Neuronal stem cell (in vitro differentiated cells): ENCODE measurements at regions not wholly inside any gene's neighbourhood (a gene's known extent, or its start where the extent isn't known, plus 50 kb on each side); places are given as distances from the start of the nearest gene placed in this dataset.
"Not testable (repeated sequence)": the region's sequence is repeated elsewhere in the genome, so short reads cannot be mapped to it uniquely, and the experiment has no call there.

ENCODE experiments used
- DNase-seq: peaks from one replicate; pipeline ENCODE4 v3.0.0-alpha.2; 2013; ENCODE audit warnings: low spot score
- H2AFZ ChIP-seq: one replicate; pipeline ENCODE4 v1.6.1; 2013; ENCODE audit warnings: mild to moderate bottlenecking, low read length, inconsistent platforms
- H2AK5ac ChIP-seq: 2 replicates; pipeline ENCODE4 v1.6.1; 2013; ENCODE audit warnings: low read depth, mild to moderate bottlenecking, inconsistent platforms, low read length, moderate library complexity, mixed read lengths
- H2BK120ac ChIP-seq: 2 replicates; pipeline ENCODE4 v1.6.1; 2013; ENCODE audit warnings: low read depth, mild to moderate bottlenecking, inconsistent platforms, low read length, moderate library complexity, mixed read lengths
- H2BK12ac ChIP-seq: one replicate; pipeline ENCODE4 v1.6.1; 2013; ENCODE audit warnings: low read length, inconsistent platforms
- H2BK15ac ChIP-seq: 2 replicates; pipeline ENCODE4 v1.6.1; 2013; ENCODE audit warnings: mild to moderate bottlenecking, low read length, inconsistent platforms, mixed read lengths
- H2BK5ac ChIP-seq: one replicate; pipeline ENCODE4 v1.6.1; 2013; ENCODE audit warnings: inconsistent platforms, mild to moderate bottlenecking, low read length, moderate library complexity
- H3K14ac ChIP-seq: one replicate; pipeline ENCODE4 v1.6.1; 2013; ENCODE audit warnings: low read length, inconsistent platforms
- H3K18ac ChIP-seq: 2 replicates; pipeline ENCODE4 v1.6.1; 2013; ENCODE audit warnings: low read length, inconsistent platforms
- H3K23ac ChIP-seq: 2 replicates; pipeline ENCODE4 v1.6.1; 2013; ENCODE audit warnings: low read depth, mild to moderate bottlenecking, mixed read lengths, low read length, inconsistent platforms; ENCODE audit not compliant: poor library complexity
- H3K27ac ChIP-seq: replicated peaks from 3 replicates; pipeline ENCODE4 v1.5.1; 2013; ENCODE audit warnings: low read length, inconsistent platforms
- H3K27me3 ChIP-seq, 3 experiments: 2 replicates each; pipeline ENCODE4 v1.6.1; 2013; ENCODE audit warnings: low read length in 3 of 3, mild to moderate bottlenecking in 2 of 3, inconsistent platforms in 1 of 3, low read depth in 1 of 3, mixed read lengths in 1 of 3, moderate library complexity in 1 of 3; ENCODE audit not compliant: control insufficient read depth in 3 of 3, insufficient read depth in 3 of 3
- H3K36me3 ChIP-seq, 2 donors: replicated peaks in 1 of 2; 2 replicates each; pipeline ENCODE4 v1.6.1; 2013; ENCODE audit warnings: low read length in 2 of 2; ENCODE audit not compliant: control insufficient read depth in 2 of 2, insufficient read depth in 2 of 2
- H3K4ac ChIP-seq: 2 replicates; pipeline ENCODE4 v1.6.1; 2013; ENCODE audit warnings: inconsistent platforms, mild to moderate bottlenecking, low read length, moderate library complexity
- H3K4me1 ChIP-seq, 2 donors: 1 replicate in 1 of 2; 2 replicates in 1 of 2; pipeline ENCODE4 v1.6.1; 2013; ENCODE audit warnings: low read length in 2 of 2, low read depth in 1 of 2; ENCODE audit not compliant: control insufficient read depth in 2 of 2, insufficient read depth in 1 of 2
- H3K4me2 ChIP-seq: one replicate; pipeline ENCODE4 v1.6.1; 2013; ENCODE audit warnings: mild to moderate bottlenecking, low read length, inconsistent platforms; ENCODE audit not compliant: insufficient read depth, poor library complexity, severe bottlenecking
- H3K4me3 ChIP-seq, 2 donors: 2 replicates each; pipeline ENCODE4 v1.5.1; 2013; ENCODE audit warnings: low read length in 2 of 2, mild to moderate bottlenecking in 2 of 2, inconsistent platforms in 1 of 2, moderate library complexity in 1 of 2
- H3K79me1 ChIP-seq: one replicate; pipeline ENCODE4 v1.6.1; 2013; ENCODE audit warnings: low read depth, mild to moderate bottlenecking, inconsistent platforms, low read length, moderate library complexity
- H3K9ac ChIP-seq: one replicate; pipeline ENCODE4 v1.6.1; 2013; ENCODE audit warnings: mild to moderate bottlenecking, low read depth, low read length, inconsistent platforms; ENCODE audit not compliant: poor library complexity
- H3K9me3 ChIP-seq, 2 donors: replicated peaks in 1 of 2; 2 replicates each; pipeline versions ENCODE3 to v1.6.1; 2013; ENCODE audit warnings: low read length in 2 of 2, mild to moderate bottlenecking in 2 of 2, inconsistent platforms in 1 of 2, low read depth in 1 of 2, mixed read lengths in 1 of 2, moderate library complexity in 1 of 2; ENCODE audit not compliant: control insufficient read depth in 2 of 2, insufficient read depth in 1 of 2
- H4K8ac ChIP-seq: one replicate; pipeline ENCODE4 v1.6.1; 2013; ENCODE audit warnings: low read depth, mild to moderate bottlenecking, inconsistent platforms, low read length, moderate library complexity
- H4K91ac ChIP-seq: one replicate; pipeline ENCODE4 v1.6.1; 2013; ENCODE audit warnings: low read length, low read depth, mild to moderate bottlenecking, inconsistent platforms; ENCODE audit not compliant: poor library complexity
- WGBS, 2 donors: extraction: QIAGEN DNeasy Blood & Tissue Kit; methylation state at CpG; one replicate each; pipeline ENCODE4 v1.1.7; 2013; ENCODE audit warnings: missing lambda C conversion rate in 2 of 2, mixed read lengths in 1 of 2; ENCODE audit not compliant: insufficient read length in 2 of 2, insufficient replicate concordance in 1 of 2; ENCODE audit errors: extremely low coverage in 2 of 2; 5-methylcytosine and 5-hydroxymethylcytosine counted together

- no peak overlapping the region for H3K4me2 ChIP-seq
- H3K27ac ChIP-seq, result no peak overlapping the region
- DNase-seq, result no peak
- H2AFZ ChIP-seq, result no peak overlapping the region
- no peaks in the 10 kb centered on the region for H3K79me1 ChIP-seq
- H2BK15ac ChIP-seq, result no peak overlapping the region
- H4K8ac ChIP-seq, result no peak overlapping the region
- H3K14ac ChIP-seq, result no peak overlapping the region
- no peak overlapping the region for H3K4ac ChIP-seq
- peaks cover 0 to 4% of the 10 kb centered on the region in 2 donors for H3K9me3 ChIP-seq
- no peaks in the 10 kb centered on the region for H3K27me3 ChIP-seq
- no peak overlapping the region for H2AK5ac ChIP-seq
- no peak overlapping the region for H3K23ac ChIP-seq
- no peak overlapping the region for H3K4me3 ChIP-seq
- no peaks in the 10 kb centered on the region for H3K4me1 ChIP-seq
- no peak overlapping the region for H2BK12ac ChIP-seq
- no peak overlapping the region for H2BK120ac ChIP-seq
- no peak overlapping the region for H3K9ac ChIP-seq
- H4K91ac ChIP-seq, result no peak overlapping the region
- H3K18ac ChIP-seq, result no peak overlapping the region
- H3K36me3 ChIP-seq, result no peaks in the 10 kb centered on the region
- H2BK5ac ChIP-seq, result no peak overlapping the region
Measured at GRCh38 chr6:121560476-121560875, 125.0 kb downstream of the GJA1 start.

GRCh38 chr6:121563286-121563685, 127.8 kb downstream of the GJA1 start:
- no peak overlapping the region for H3K18ac ChIP-seq
- H2AFZ ChIP-seq, result no peak overlapping the region
- H2BK12ac ChIP-seq, result no peak overlapping the region
- H3K9me3 ChIP-seq, result peaks cover 0 to 4% of the 10 kb centered on the region in 2 donors
- H2AK5ac ChIP-seq, result no peak overlapping the region
- DNase-seq, result no peak
- no peak overlapping the region for H3K9ac ChIP-seq
- no peak overlapping the region for H3K4me3 ChIP-seq
- H3K79me1 ChIP-seq, result no peaks in the 10 kb centered on the region
- WGBS, 2 donors, result no CpG with 5 or more reads among the region's 1 CpG
- no peak overlapping the region for H3K4ac ChIP-seq
- no peaks in the 10 kb centered on the region for H3K4me1 ChIP-seq
- H3K27ac ChIP-seq, result no peak overlapping the region
- H2BK15ac ChIP-seq, result no peak overlapping the region
- H3K14ac ChIP-seq, result no peak overlapping the region
- H3K23ac ChIP-seq, result no peak overlapping the region
- no peaks in the 10 kb centered on the region for H3K27me3 ChIP-seq
- H2BK5ac ChIP-seq, result no peak overlapping the region
- H3K36me3 ChIP-seq, result no peaks in the 10 kb centered on the region
- no peak overlapping the region for H4K8ac ChIP-seq
- no peak overlapping the region for H4K91ac ChIP-seq
- H3K4me2 ChIP-seq, result no peak overlapping the region
- no peak overlapping the region for H2BK120ac ChIP-seq

- not testable (repeated sequence) for H3K23ac ChIP-seq, H2AK5ac ChIP-seq, H3K4me3 ChIP-seq, H2BK12ac ChIP-seq, H3K4ac ChIP-seq, H3K14ac ChIP-seq, H4K91ac ChIP-seq, H2BK5ac ChIP-seq, H2BK15ac ChIP-seq, H4K8ac ChIP-seq, H2BK120ac ChIP-seq, H3K27me3 ChIP-seq, DNase-seq, H3K18ac ChIP-seq, H3K79me1 ChIP-seq, H3K9me3 ChIP-seq, H2AFZ ChIP-seq, H3K36me3 ChIP-seq, H3K4me2 ChIP-seq, H3K4me1 ChIP-seq, H3K27ac ChIP-seq, H3K9ac ChIP-seq
- no CpG with 5 or more reads among the region's 5 CpGs for WGBS, 2 donors
Measured at GRCh38 chr6:121564529-121564928, 129.1 kb downstream of the GJA1 start.

- Histone ChIP-seq H2AK5ac (no peak overlapping the region), H3K4ac (no peak overlapping the region), H3K9me3 (peaks cover 0 to 1% of the 10 kb centered on the region in 2 donors), H2BK12ac (no peak overlapping the region), H3K4me2 (no peak overlapping the region), H4K8ac (no peak overlapping the region), H2BK120ac (no peak overlapping the region), H3K27ac (no peak overlapping the region), H3K79me1 (no peaks in the 10 kb centered on the region), H3K23ac (no peak overlapping the region), H2BK15ac (no peak overlapping the region), H3K4me3 (no peak overlapping the region), H3K9ac (no peak overlapping the region), H2AFZ (no peak overlapping the region), H3K36me3 (no peaks in the 10 kb centered on the region), H3K27me3 (no peaks in the 10 kb centered on the region), H3K18ac (no peak overlapping the region), H3K14ac (no peak overlapping the region), H4K91ac (no peak overlapping the region), H2BK5ac (no peak overlapping the region), H3K4me1 (no peaks in the 10 kb centered on the region)
- DNase-seq, result no peak
- no CpG with 5 or more reads among the region's 1 CpG for WGBS, 2 donors
Measured at GRCh38 chr6:121571455-121571854, 136.0 kb downstream of the GJA1 start.
